H1 (cell line): ENCODE measurements at regions not wholly inside any gene's neighbourhood (a gene's known extent, or its start where the extent isn't known, plus 50 kb on each side); places are given as distances from the start of the nearest gene placed in this dataset.

ENCODE experiments used
- CTCF ChIA-PET: fragments of 300-600 bp; sonication (Branson Sonifier 250); formaldehyde crosslinking; loops from one replicate; lab custom pipeline; 2021; ENCODE audit not compliant: partially characterized antibody; lab: Charles Lee
- POLR2A ChIA-PET: fragments of 300-600 bp; sonication (Branson Sonifier 250); formaldehyde crosslinking; loops from one replicate; lab custom pipeline; 2021; ENCODE audit warnings: inconsistent platforms; ENCODE audit not compliant: partially characterized antibody; lab: Charles Lee
- DNase-seq, 2 experiments: peaks; one replicate each; pipeline versions ENCODE4 v3.0.0 to v3.0.0-alpha.2; 2010 to 2022; ENCODE audit warnings: low spot score in 2 of 2, low read depth in 1 of 2, mixed read lengths in 1 of 2
- FAIRE-seq: peaks from 2 replicates; lab custom pipeline; 2011; peaks lifted over from hg19 to GRCh38; lab: Jason Lieb, UNC
- H2AFZ ChIP-seq: 2 replicates; pipeline ENCODE4 v1.8.1; 2012; ENCODE audit warnings: low read length, inconsistent platforms
- H2AK5ac ChIP-seq: 2 replicates; pipeline ENCODE4 v1.6.1; 2013; ENCODE audit warnings: low read depth, low read length
- H2BK120ac ChIP-seq: replicated peaks from 2 replicates; pipeline ENCODE3; 2013; ENCODE audit warnings: low read depth, low read length, inconsistent platforms
- H2BK12ac ChIP-seq: 2 replicates; pipeline ENCODE4 v1.6.1; 2013; ENCODE audit warnings: low read depth, low read length
- H2BK15ac ChIP-seq: 2 replicates; pipeline ENCODE4 v1.6.1; 2013; ENCODE audit warnings: low read length
- H2BK20ac ChIP-seq: 2 replicates; pipeline ENCODE4 v1.6.1; 2013; ENCODE audit warnings: low read length
- H2BK5ac ChIP-seq: 2 replicates; pipeline ENCODE4 v1.6.1; 2013; ENCODE audit warnings: low read depth, low read length
- H3K14ac ChIP-seq: 2 replicates; pipeline ENCODE4 v1.6.1; 2013; ENCODE audit warnings: inconsistent platforms; ENCODE audit not compliant: insufficient read length
- H3K18ac ChIP-seq: 2 replicates; pipeline ENCODE4 v1.6.1; 2013; ENCODE audit warnings: low read length; ENCODE audit errors: extremely low read depth
- H3K23ac ChIP-seq: 2 replicates; pipeline ENCODE4 v1.6.1; 2013; ENCODE audit warnings: inconsistent platforms; ENCODE audit not compliant: insufficient read length
- H3K23me2 ChIP-seq: 2 replicates; pipeline ENCODE4 v1.6.1; 2013; ENCODE audit warnings: low read depth, low read length
- H3K27ac ChIP-seq: 2 replicates; pipeline ENCODE4 v1.6.1; 2011; ENCODE audit warnings: low read depth, low read length, inconsistent platforms
- H3K27me3 ChIP-seq, 4 experiments: replicated peaks in 1 of 4; 1 replicate in 1 of 4; 2 replicates in 3 of 4; pipeline versions ENCODE4 v1.6.1 to v1.8.1; 2011 to 2013; ENCODE audit warnings: low read length in 3 of 4, mild to moderate bottlenecking in 3 of 4, inconsistent platforms in 2 of 4, mixed read lengths in 2 of 4, moderate library complexity in 1 of 4; ENCODE audit not compliant: control insufficient read depth in 3 of 4, insufficient read depth in 3 of 4; ENCODE audit errors: extremely low read depth in 1 of 4
- H3K36me3 ChIP-seq, 4 experiments: 2 replicates each; pipeline versions ENCODE4 v1.6.1 to v1.8.1; 2011 to 2013; ENCODE audit warnings: mild to moderate bottlenecking in 4 of 4, low read length in 3 of 4, moderate library complexity in 2 of 4, control low read depth in 1 of 4, inconsistent platforms in 1 of 4; ENCODE audit not compliant: insufficient read depth in 4 of 4, control insufficient read depth in 2 of 4
- H3K4ac ChIP-seq: replicated peaks from 2 replicates; pipeline ENCODE3; 2013; ENCODE audit warnings: low read length, low read depth, mixed read lengths, inconsistent platforms; ENCODE audit not compliant: insufficient read length
- H3K4me1 ChIP-seq, 4 experiments: replicated peaks in 1 of 4; 1 replicate in 1 of 4; 2 replicates in 3 of 4; pipeline versions ENCODE4 v1.6.1 to v1.8.1; 2011 to 2013; ENCODE audit warnings: low read length in 3 of 4, inconsistent platforms in 2 of 4, mixed read lengths in 1 of 4; ENCODE audit not compliant: insufficient read depth in 4 of 4, control insufficient read depth in 3 of 4
- H3K4me2 ChIP-seq, 2 experiments: 2 replicates each; pipeline versions ENCODE4 v1.6.1 to v1.8.1; 2011 to 2013; ENCODE audit warnings: low read depth in 2 of 2, low read length in 2 of 2, control low read depth in 1 of 2, inconsistent platforms in 1 of 2, mild to moderate bottlenecking in 1 of 2; ENCODE audit not compliant: insufficient read depth in 1 of 2
- H3K4me3 ChIP-seq, 4 experiments: fragments of 200-600, 300-600 bp in 1 of 4; sonication (generic), shearing (Covaris generic), sonication (Bioruptor Twin) in 1 of 4; 2 replicates each; pipeline versions ENCODE4 v1.5.1 to v1.8.1; 2011 to 2016; ENCODE audit warnings: low read length in 4 of 4, low read depth in 3 of 4, control low read depth in 2 of 4, inconsistent platforms in 2 of 4, mild to moderate bottlenecking in 2 of 4, mixed read lengths in 1 of 4, moderate library complexity in 1 of 4; ENCODE audit not compliant: insufficient read depth in 2 of 4; ENCODE audit errors: extremely low read depth in 1 of 4
- H3K56ac ChIP-seq: replicated peaks from 2 replicates; pipeline ENCODE3; 2013; ENCODE audit warnings: low read depth, mild to moderate bottlenecking, mixed read lengths, low read length, inconsistent platforms; ENCODE audit not compliant: insufficient read length
- H3K79me1 ChIP-seq: 2 replicates; pipeline ENCODE4 v1.6.1; 2013; ENCODE audit warnings: low read depth, low read length, control low read depth
- H3K79me2 ChIP-seq, 2 experiments: 2 replicates each; pipeline versions ENCODE4 v1.6.1 to v1.8.1; 2012 to 2013; ENCODE audit warnings: low read length in 2 of 2, mild to moderate bottlenecking in 2 of 2, inconsistent platforms in 1 of 2; ENCODE audit not compliant: insufficient read depth in 2 of 2, control insufficient read depth in 1 of 2
- H3K9ac ChIP-seq, 4 experiments: replicated peaks in 1 of 4; 1 replicate in 1 of 4; 2 replicates in 3 of 4; pipeline versions ENCODE4 v1.6.1 to v1.8.1; 2011 to 2013; ENCODE audit warnings: low read depth in 3 of 4, low read length in 3 of 4, control low read depth in 2 of 4, mild to moderate bottlenecking in 2 of 4, moderate library complexity in 2 of 4, inconsistent platforms in 1 of 4; ENCODE audit errors: extremely low read depth in 1 of 4
- H3K9me3 ChIP-seq, 2 experiments: 2 replicates each; pipeline versions ENCODE4 v1.6.1 to v1.8.1; 2012 to 2013; ENCODE audit warnings: mild to moderate bottlenecking in 2 of 2, moderate library complexity in 2 of 2, control low read depth in 1 of 2, inconsistent platforms in 1 of 2, low read depth in 1 of 2, low read length in 1 of 2, mixed read lengths in 1 of 2; ENCODE audit not compliant: insufficient read depth in 2 of 2
- H4K20me1 ChIP-seq, 2 experiments: replicated peaks in 1 of 2; 2 replicates each; pipeline versions ENCODE3 to v1.8.1; 2011 to 2013; ENCODE audit warnings: inconsistent platforms in 2 of 2, low read length in 2 of 2, mild to moderate bottlenecking in 1 of 2; ENCODE audit not compliant: insufficient read depth in 2 of 2, control insufficient read depth in 1 of 2
- H4K5ac ChIP-seq: 2 replicates; pipeline ENCODE4 v1.6.1; 2013; ENCODE audit warnings: low read length, low read depth, mixed read lengths, inconsistent platforms; ENCODE audit not compliant: insufficient read length
- H4K8ac ChIP-seq: 2 replicates; pipeline ENCODE4 v1.8.0; 2013; ENCODE audit warnings: mild to moderate bottlenecking, moderate library complexity, low read length, inconsistent platforms; ENCODE audit not compliant: insufficient read depth; ENCODE audit errors: extremely low read depth
- H4K91ac ChIP-seq: replicated peaks from 2 replicates; pipeline ENCODE3; 2013; ENCODE audit warnings: low read length, mixed read lengths, inconsistent platforms; ENCODE audit not compliant: insufficient read length
- CBX5 ChIP-seq: fragments of 300-800, 300-1000 bp; sonication (generic); IDR thresholded peaks from 2 replicates; pipeline ENCODE4 v1.7.1; 2016; ENCODE audit warnings: antibody characterized with exemption, low read length, low read depth
- CHD2 ChIP-seq: IDR thresholded peaks from 2 replicates; pipeline ENCODE4 v1.6.1; 2012; ENCODE audit warnings: low read length, improper control_type of control experiment
- EP300 ChIP-seq, 2 experiments: IDR thresholded peaks; 1 replicate in 1 of 2; 2 replicates in 1 of 2; pipeline ENCODE4 v1.6.1; 2011 to 2012; ENCODE audit warnings: low read depth in 2 of 2, low read length in 2 of 2, mild to moderate bottlenecking in 2 of 2, borderline replicate concordance in 1 of 2, inconsistent platforms in 1 of 2, moderate library complexity in 1 of 2
- FOSL1 ChIP-seq: IDR thresholded peaks from 2 replicates; pipeline ENCODE4 v1.6.1; 2011; ENCODE audit warnings: mild to moderate bottlenecking, low read depth, low read length, moderate library complexity; ENCODE audit not compliant: insufficient read depth
- GABPA ChIP-seq: IDR thresholded peaks from 2 replicates; pipeline ENCODE4 v1.6.1; 2011; ENCODE audit warnings: mild to moderate bottlenecking, low read length, moderate library complexity, borderline replicate concordance; ENCODE audit not compliant: insufficient read depth
- HDAC2 ChIP-seq, 2 experiments: fragments of 300-600 bp in 1 of 2; sonication (generic) in 1 of 2; IDR thresholded peaks; 2 replicates each; pipeline ENCODE4 v1.6.1; 2011 to 2012; ENCODE audit warnings: low read depth in 2 of 2, low read length in 2 of 2, mild to moderate bottlenecking in 2 of 2, moderate library complexity in 2 of 2, borderline replicate concordance in 1 of 2, inconsistent platforms in 1 of 2
- JUND ChIP-seq: IDR thresholded peaks from 2 replicates; pipeline ENCODE4 v1.6.1; 2011; ENCODE audit warnings: mild to moderate bottlenecking, improper control_type of control experiment, low read length
- KDM4A ChIP-seq: IDR thresholded peaks from one replicate; pipeline ENCODE4 v1.7.1; 2012; ENCODE audit warnings: low read depth, mild to moderate bottlenecking, moderate library complexity, low read length, inconsistent platforms; ENCODE audit not compliant: severe bottlenecking
- RFX5 ChIP-seq: IDR thresholded peaks from 2 replicates; pipeline ENCODE4 v1.6.1; 2011; ENCODE audit warnings: low read depth, low read length, improper control_type of control experiment, borderline replicate concordance
- SIRT6 ChIP-seq: IDR thresholded peaks from one replicate; pipeline ENCODE4 v1.7.1; 2012; ENCODE audit warnings: low read length, inconsistent platforms
- SP4 ChIP-seq: IDR thresholded peaks from 2 replicates; pipeline ENCODE4 v1.6.1; 2012; ENCODE audit warnings: low read length, inconsistent platforms
- SUZ12 ChIP-seq: fragments of 200-600 bp; sonication (generic); IDR thresholded peaks from 2 replicates; pipeline ENCODE4 v1.6.1; 2012; ENCODE audit warnings: mild to moderate bottlenecking, inconsistent platforms, low read length, moderate library complexity, mixed read lengths
- TAF1 ChIP-seq: IDR thresholded peaks from 2 replicates; pipeline ENCODE4 v1.6.1; 2011; ENCODE audit warnings: mild to moderate bottlenecking, low read depth, low read length
- ZNF274 ChIP-seq: IDR thresholded peaks from 2 replicates; pipeline ENCODE4 v1.7.0; 2012; ENCODE audit warnings: low read length, borderline replicate concordance; ENCODE audit errors: extremely low read depth
- WGBS, 2 experiments: shearing (Covaris generic) in 1 of 2; methylation state at CpG; one replicate each; pipeline versions ENCODE4 v1.1.6 to v1.1.7; 2013 to 2015; ENCODE audit warnings: low lambda C conversion rate in 2 of 2, mixed read lengths in 2 of 2, inconsistent platforms in 1 of 2, low coverage in 1 of 2, missing lambda C conversion rate in 1 of 2; ENCODE audit not compliant: insufficient replicate concordance in 2 of 2, insufficient coverage in 1 of 2, insufficient read length in 1 of 2; ENCODE audit errors: extremely low coverage in 1 of 2, missing lambda C conversion rate in 1 of 2; 5-methylcytosine and 5-hydroxymethylcytosine counted together

- no peak overlapping the region for H2BK15ac ChIP-seq
- H2BK120ac ChIP-seq = no peak overlapping the region
- H3K4ac ChIP-seq = no peak overlapping the region
- H4K91ac ChIP-seq = no peak overlapping the region
- no peak overlapping the region for H2AFZ ChIP-seq
- H2BK20ac ChIP-seq = no peak overlapping the region
- H3K9me3 ChIP-seq = no peaks in the 10 kb centered on the region
- H3K23me2 ChIP-seq = no peaks in the 10 kb centered on the region
- H3K56ac ChIP-seq = no peak overlapping the region
- H3K14ac ChIP-seq = no peak overlapping the region
- 99% methylated on average over 4 of the region's 4 CpGs; no CpG with 5 or more reads in 1 of the 2 experiments for WGBS, 2 experiments
- no peak overlapping the region for H3K9ac ChIP-seq
- no peak overlapping the region for H2BK12ac ChIP-seq
- ChIA-PET POLR2A (no interaction called here), CTCF (interaction anchor here (1.1 kb wide), 1 partner anchor 12 kb away, joined by 3 read pairs; no protein-coding TSS in a partner anchor)
- H3K27ac ChIP-seq = no peak overlapping the region
- no peaks in the 10 kb centered on the region for H3K79me1 ChIP-seq
- H3K18ac ChIP-seq = no peak overlapping the region
- no peaks in the 10 kb centered on the region for H4K20me1 ChIP-seq
- no peak overlapping the region for H2AK5ac ChIP-seq
- FAIRE-seq (no peak), DNase-seq (no peak)
- no peaks in the 10 kb centered on the region for H3K36me3 ChIP-seq
- no peaks in the 10 kb centered on the region for H3K79me2 ChIP-seq
- no peak overlapping the region for H4K8ac ChIP-seq
- H3K4me3 ChIP-seq = no peak overlapping the region
- no peaks in the 10 kb centered on the region for H3K27me3 ChIP-seq
- no peak overlapping the region for H2BK5ac ChIP-seq
- H3K23ac ChIP-seq = no peak overlapping the region
- no peak overlapping the region for H4K5ac ChIP-seq
- H3K4me2 ChIP-seq = no peak overlapping the region
- no peaks in the 10 kb centered on the region for H3K4me1 ChIP-seq
- TF ChIP-seq SUZ12 = no peak
- TF ChIP-seq RFX5 = no peak
- no peak for TF ChIP-seq ZNF274
- no peak for TF ChIP-seq EP300 (IDR thresholded peaks at IDR 0.05; ENCODE audit: borderline replicate concordance in 1 of 2, low read depth in 2 of 2, low read length in 2 of 2)
- TF ChIP-seq FOSL1 = no peak
- TF ChIP-seq GABPA = no peak
- no peak for TF ChIP-seq CHD2
- no peak for TF ChIP-seq HDAC2 (IDR thresholded peaks at IDR 0.05; ENCODE audit: borderline replicate concordance in 1 of 2, low read depth in 2 of 2, low read length in 2 of 2)
- TF ChIP-seq SP4 = no peak
- no peak for TF ChIP-seq TAF1
- TF ChIP-seq CBX5 = no peak
- no peak for TF ChIP-seq JUND
- no peak for TF ChIP-seq KDM4A
- TF ChIP-seq SIRT6 = no peak
Observed at GRCh38 chr18:73007915-73008308, 140.1 kb upstream of the NETO1 start.
